Cardiac fibroblast (primary cell): ENCODE measurements at regions not wholly inside any gene's neighbourhood (a gene's known extent, or its start where the extent isn't known, plus 50 kb on each side); places are given as distances from the start of the nearest gene placed in this dataset.
A peak's percentile ranks its signal among the peaks of the same experiment; 100 is the strongest.
"Not testable (repeated sequence)": the region's sequence is repeated elsewhere in the genome, so short reads cannot be mapped to it uniquely, and the experiment has no call there.

ENCODE experiments used
- DNase-seq, 2 donors: peaks; one replicate each; pipeline versions ENCODE4 v3.0.0 to v3.0.0-alpha.2; 2010; ENCODE audit warnings: low read depth in 2 of 2
- H3K4me3 ChIP-seq, 2 donors: replicated peaks in 1 of 2; 1 replicate in 1 of 2; 2 replicates in 1 of 2; pipeline ENCODE4 v1.5.1; 2011; ENCODE audit warnings: low read depth in 2 of 2, low read length in 2 of 2, mild to moderate bottlenecking in 2 of 2, moderate library complexity in 1 of 2
- TF ChIP-seq, protein P1 (sequence below): IDR thresholded peaks from one replicate; pipeline ENCODE4 v1.5.1; 2011; ENCODE audit warnings: low read depth, mild to moderate bottlenecking, low read length, inconsistent platforms

GRCh38 chr1:58180537-58180936, 366.0 kb downstream of the OMA1 start:
- TF ChIP-seq, protein P1, sequence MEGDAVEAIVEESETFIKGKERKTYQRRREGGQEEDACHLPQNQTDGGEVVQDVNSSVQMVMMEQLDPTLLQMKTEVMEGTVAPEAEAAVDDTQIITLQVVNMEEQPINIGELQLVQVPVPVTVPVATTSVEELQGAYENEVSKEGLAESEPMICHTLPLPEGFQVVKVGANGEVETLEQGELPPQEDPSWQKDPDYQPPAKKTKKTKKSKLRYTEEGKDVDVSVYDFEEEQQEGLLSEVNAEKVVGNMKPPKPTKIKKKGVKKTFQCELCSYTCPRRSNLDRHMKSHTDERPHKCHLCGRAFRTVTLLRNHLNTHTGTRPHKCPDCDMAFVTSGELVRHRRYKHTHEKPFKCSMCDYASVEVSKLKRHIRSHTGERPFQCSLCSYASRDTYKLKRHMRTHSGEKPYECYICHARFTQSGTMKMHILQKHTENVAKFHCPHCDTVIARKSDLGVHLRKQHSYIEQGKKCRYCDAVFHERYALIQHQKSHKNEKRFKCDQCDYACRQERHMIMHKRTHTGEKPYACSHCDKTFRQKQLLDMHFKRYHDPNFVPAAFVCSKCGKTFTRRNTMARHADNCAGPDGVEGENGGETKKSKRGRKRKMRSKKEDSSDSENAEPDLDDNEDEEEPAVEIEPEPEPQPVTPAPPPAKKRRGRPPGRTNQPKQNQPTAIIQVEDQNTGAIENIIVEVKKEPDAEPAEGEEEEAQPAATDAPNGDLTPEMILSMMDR = no peak
- H3K4me3 ChIP-seq = no peak overlapping the region
- no peak for DNase-seq

DNA sequence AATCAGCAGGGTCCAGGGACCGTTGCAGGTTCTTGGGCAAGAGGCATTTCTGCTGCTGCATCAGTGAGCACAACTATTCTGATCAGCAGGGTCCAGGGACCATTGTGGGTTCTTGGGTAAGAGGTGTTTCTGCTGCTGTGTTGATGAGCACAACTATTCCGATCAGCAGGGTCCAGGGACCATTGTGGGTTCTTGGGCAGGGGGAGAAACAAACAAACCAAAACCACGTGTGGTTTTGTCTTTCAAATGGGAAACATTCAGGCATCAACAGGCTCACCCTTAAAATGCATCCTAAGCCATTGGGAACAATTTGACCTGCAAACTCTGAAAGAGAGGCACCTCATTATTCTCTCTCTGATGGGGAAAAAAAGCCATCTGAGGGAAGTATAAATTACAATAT, 377.4 kb downstream of the OMA1 start:
- DNase-seq = not testable (repeated sequence)

GRCh38 chr1:58167131-58167530, 379.4 kb downstream of the OMA1 start:
- H3K4me3 ChIP-seq, DNase-seq: not testable (repeated sequence)

More for the DNA sequence above, 377.4 kb downstream of the OMA1 start:
- H3K4me3 ChIP-seq = not testable (repeated sequence)

DNA sequence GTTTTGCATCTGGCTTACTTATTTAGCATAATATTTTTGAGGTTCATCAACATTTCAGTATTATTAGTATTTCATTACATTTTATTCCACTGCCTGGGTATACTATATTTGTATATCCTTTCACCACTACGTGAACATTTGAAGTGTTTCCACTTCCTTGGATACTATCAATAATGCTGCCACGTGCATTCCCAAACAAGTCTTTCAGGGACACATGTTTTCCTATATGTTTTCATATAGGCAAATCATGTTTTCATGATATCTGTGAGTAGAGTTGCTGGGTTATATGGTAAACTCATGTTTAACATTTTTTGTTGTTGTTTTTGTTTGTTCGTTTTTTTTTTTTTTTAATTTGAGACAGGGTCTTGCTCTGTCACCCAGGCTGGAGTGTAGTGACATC, 380.1 kb downstream of the OMA1 start:
- no peak overlapping the region for H3K4me3 ChIP-seq
- TF ChIP-seq, protein P1 = no peak

DNA sequence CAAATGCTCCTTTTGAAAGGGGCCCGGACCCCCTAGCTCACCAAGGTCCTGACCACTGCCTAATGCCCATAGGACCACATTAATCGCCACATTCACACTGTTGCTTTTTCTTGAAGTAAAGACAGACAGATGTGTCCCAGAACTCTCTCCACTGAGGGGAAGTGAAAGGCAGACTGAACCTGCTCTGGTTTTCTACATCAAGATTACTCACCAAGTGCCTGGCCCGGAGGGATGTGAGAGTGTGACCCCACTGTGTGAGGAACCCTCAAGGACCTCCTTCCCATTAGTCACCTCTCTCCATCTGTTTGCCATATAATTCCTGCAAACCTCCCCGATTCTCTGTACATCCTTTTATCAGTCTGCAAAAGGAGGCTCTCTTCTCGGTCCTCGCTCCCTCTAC, 381.5 kb downstream of the OMA1 start:
- no peak for DNase-seq

More for the DNA sequence above, 380.1 kb downstream of the OMA1 start:
- no peak for DNase-seq

GRCh38 chr1:58162952-58163550, 383.5 kb downstream of the OMA1 start:
- H3K4me3 ChIP-seq = no peak overlapping the region
- TF ChIP-seq, protein P1 = peak; percentile 92
- DNase-seq = peak; percentile 70 to 72

More for the DNA sequence above, 381.5 kb downstream of the OMA1 start:
- TF ChIP-seq, protein P1 = no peak
- no peak overlapping the region for H3K4me3 ChIP-seq

DNA sequence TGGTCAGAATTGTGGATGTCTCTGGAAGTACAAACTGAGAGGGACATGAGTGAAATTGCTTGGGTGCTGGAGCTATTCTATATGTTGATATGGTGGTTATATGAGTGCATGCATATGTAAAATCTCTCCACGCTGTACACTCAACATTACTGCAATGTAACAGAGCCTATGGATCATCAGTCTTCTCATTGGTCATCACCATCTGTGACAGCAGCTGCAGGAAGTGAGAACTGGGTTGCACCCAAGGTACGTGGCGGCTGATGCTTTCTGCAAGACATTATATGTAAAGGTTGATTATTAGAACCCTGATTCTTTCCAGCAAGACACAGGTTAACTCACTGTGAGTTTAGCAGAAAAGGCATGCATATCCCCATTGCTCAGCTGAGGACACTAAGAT, 387.1 kb downstream of the OMA1 start:
- TF ChIP-seq, protein P1 = no peak
- no peak overlapping the region for H3K4me3 ChIP-seq
- no peak for DNase-seq

DNA sequence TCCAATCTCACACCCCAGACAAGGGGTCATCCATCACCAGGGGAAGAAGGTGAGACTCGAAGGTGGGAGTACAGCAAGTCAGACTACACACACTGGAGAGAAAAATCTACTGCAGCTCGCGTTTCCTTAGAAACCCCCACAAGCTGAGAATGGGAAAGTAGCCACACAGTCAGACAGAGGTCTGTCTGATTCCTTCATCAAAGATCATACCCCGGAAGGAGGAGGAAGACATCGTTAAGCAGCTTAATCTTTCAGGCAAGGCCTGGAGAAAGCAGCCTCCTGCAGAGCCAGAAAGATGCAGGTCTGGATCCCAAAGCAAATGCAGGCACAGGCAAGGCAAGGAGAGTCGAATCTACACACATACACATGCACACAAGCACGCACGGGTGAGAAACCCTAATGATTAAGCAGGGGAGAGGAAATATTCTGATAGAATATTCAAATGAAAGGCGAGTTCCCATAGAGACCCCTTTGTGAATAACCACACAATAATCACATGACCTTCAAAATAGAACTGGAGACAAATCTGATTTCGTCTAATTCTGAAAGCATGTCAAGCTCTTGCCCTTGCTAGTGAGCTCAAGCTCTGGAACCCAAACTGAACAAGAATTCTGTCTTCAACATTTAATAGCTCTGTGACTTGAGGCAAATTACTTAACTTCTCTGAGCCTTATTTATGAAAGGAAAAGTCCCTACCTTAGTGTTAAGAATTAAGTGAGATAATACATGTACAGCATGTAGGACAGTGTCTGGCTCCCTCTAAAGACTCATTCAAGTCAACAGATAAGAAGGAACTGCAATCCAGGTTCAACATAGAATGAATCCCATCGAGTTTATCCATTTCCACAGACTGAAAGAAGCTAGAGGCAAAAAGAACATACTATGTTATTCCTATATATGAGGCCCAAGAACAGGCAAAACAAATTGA, 387.8 kb downstream of the OMA1 start:
- DNase-seq = no peak
- TF ChIP-seq, protein P1 = no peak
- no peak overlapping the region for H3K4me3 ChIP-seq
